Activated T-helper 2 cell treated with anti-CD3 and anti-CD28 coated beads, Interferon-gamma antibody, Interleukin-2, Interleukin-4, amounts not matched to agents 10 μg/mL and 5 μg/mL and 100 μg/mL, durations not matched to agents 14 hours and 24 hours and 36 hours (primary cell): ENCODE measurements at regions not wholly inside any gene's neighbourhood (a gene's known extent, or its start where the extent isn't known, plus 50 kb on each side); places are given as distances from the start of the nearest gene placed in this dataset.

Experiments used
- DNase-seq: peaks from one replicate; pipeline ENCODE4 v3.0.0; 2021; ENCODE audit warnings: low spot score
- H3K27ac Mint-ChIP-seq: one replicate; pipeline ENCODE4 v1.8.0; 2021; ENCODE audit warnings: mixed read lengths
- H3K27me3 Mint-ChIP-seq: one replicate; pipeline ENCODE4 v1.8.0; 2021; ENCODE audit warnings: low read depth, mixed read lengths
- H3K36me3 Mint-ChIP-seq: one replicate; pipeline ENCODE4 v1.8.0; 2021; ENCODE audit warnings: low read depth, mixed read lengths
- H3K4me1 Mint-ChIP-seq: one replicate; pipeline ENCODE4 v1.8.0; 2021; ENCODE audit warnings: low read depth, mixed read lengths
- H3K4me3 Mint-ChIP-seq: one replicate; pipeline ENCODE4 v1.8.0; 2021; ENCODE audit warnings: low read depth, mild to moderate bottlenecking, moderate library complexity, mixed read lengths
- H3K9me3 Mint-ChIP-seq: one replicate; pipeline ENCODE4 v1.8.0; 2021; ENCODE audit warnings: mixed read lengths
- intact Hi-C: fragments of 100-400 bp; cut with micrococcal nuclease; formaldehyde crosslinking; loops from one replicate; pipeline ENCODE4 v1.15.1; 2023

DNA sequence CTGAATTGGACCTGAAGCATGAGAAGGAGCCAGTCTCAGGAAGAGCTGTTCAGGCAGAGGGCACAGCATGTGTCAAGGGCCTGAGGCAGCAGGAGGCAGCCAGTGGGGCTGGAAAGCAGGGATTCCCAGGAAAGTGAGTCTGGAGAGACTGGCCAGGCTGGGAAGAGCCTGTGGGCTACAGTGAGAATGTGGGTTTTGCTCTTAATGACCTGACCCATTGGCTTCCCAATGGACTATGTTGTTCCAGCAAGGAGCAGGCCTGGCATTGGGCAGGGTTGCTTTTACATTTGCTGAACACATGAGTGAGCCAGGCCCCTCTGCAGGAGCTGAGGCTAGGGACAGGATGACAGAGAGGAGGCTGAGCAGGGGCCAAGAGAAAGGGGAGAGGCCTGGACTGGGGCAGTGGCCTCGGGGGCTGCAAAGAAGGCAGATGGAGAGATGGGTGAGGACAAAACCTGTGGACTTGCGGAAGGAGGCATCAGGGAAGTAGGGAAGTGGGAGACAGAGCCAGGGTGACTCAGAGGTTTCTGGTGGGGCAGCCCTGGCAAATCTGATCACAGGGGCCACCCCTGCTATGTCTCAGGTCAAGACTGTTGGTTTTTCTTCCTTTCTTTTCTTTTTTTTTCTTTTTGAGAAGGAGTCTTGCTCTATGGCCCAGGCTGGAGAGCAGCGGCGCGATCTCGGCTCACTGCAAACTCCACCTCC lies 65.9 kb upstream of the NEK6 start:
- Mint-ChIP-seq H3K27ac (no peak overlapping the region), H3K36me3 (peaks cover 14% of the 10 kb centered on the region), H3K4me3 (no peak overlapping the region), H3K9me3 (peaks cover 24% of the 10 kb centered on the region), H3K27me3 (peaks cover 4% of the 10 kb centered on the region), H3K4me1 (peaks cover 14% of the 10 kb centered on the region)
- intact Hi-C loops, result no loop called here
- no peak for DNase-seq

DNA sequence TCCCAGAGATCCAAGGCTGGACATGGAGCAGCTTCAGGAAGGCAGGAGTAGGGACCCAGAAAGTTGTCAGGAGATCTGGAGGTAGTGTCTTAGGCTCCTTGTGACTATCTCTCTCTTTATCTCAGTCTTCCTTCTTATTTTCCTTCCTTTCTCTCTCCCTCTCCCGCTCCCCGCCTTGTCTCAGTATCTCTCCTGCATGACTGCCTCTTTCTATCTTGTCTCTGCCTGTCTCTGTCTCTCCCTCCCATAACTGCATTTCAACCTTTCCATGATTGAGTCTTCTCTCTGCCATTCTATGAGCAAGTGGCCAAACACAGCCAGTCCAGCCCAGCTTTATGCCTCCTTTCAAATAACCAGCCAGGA lies 61.0 kb upstream of the NEK6 start:
- Mint-ChIP-seq H3K4me3 (no peak overlapping the region), H3K4me1 (peaks cover 44% of the 10 kb centered on the region), H3K27ac (no peak overlapping the region), H3K36me3 (peaks cover 17% of the 10 kb centered on the region), H3K9me3 (peaks cover 27% of the 10 kb centered on the region), H3K27me3 (no peaks in the 10 kb centered on the region)
- DNase-seq, result no peak
- intact Hi-C loops, result no loop called here

- no peak overlapping the region for H3K4me3 Mint-ChIP-seq
- peaks cover 17% of the 10 kb centered on the region for H3K36me3 Mint-ChIP-seq
- peaks cover 46% of the 10 kb centered on the region for H3K4me1 Mint-ChIP-seq
- peak overlapping the region; percentile 40 for H3K27ac Mint-ChIP-seq
- H3K27me3 Mint-ChIP-seq, result no peaks in the 10 kb centered on the region
- intact Hi-C loops, result no loop called here
- no peak for DNase-seq
- H3K9me3 Mint-ChIP-seq, result peaks cover 27% of the 10 kb centered on the region
These were observed 60.3 kb upstream of the NEK6 start for GRCh38 chr9:124197177-124198095.

GRCh38 chr9:124198331-124198730 lies 59.4 kb upstream of the NEK6 start:
- H3K27ac Mint-ChIP-seq, result no peak overlapping the region
- H3K4me3 Mint-ChIP-seq, result no peak overlapping the region
- H3K27me3 Mint-ChIP-seq, result no peaks in the 10 kb centered on the region
- peaks cover 27% of the 10 kb centered on the region for H3K9me3 Mint-ChIP-seq
- H3K4me1 Mint-ChIP-seq, result peaks cover 49% of the 10 kb centered on the region
- intact Hi-C loops, result no loop called here
- no peak for DNase-seq
- peaks cover 17% of the 10 kb centered on the region for H3K36me3 Mint-ChIP-seq

- no peak overlapping the region for H3K27ac Mint-ChIP-seq
- peaks cover 18% of the 10 kb centered on the region for H3K36me3 Mint-ChIP-seq
- H3K4me1 Mint-ChIP-seq, result peaks cover 55% of the 10 kb centered on the region
- H3K27me3 Mint-ChIP-seq, result no peaks in the 10 kb centered on the region
- DNase-seq, result no peak
- H3K9me3 Mint-ChIP-seq, result peaks cover 24% of the 10 kb centered on the region
- no peak overlapping the region for H3K4me3 Mint-ChIP-seq
- intact Hi-C loops, result no loop called here
These were observed 58.8 kb upstream of the NEK6 start for GRCh38 chr9:124198948-124199347.

DNA sequence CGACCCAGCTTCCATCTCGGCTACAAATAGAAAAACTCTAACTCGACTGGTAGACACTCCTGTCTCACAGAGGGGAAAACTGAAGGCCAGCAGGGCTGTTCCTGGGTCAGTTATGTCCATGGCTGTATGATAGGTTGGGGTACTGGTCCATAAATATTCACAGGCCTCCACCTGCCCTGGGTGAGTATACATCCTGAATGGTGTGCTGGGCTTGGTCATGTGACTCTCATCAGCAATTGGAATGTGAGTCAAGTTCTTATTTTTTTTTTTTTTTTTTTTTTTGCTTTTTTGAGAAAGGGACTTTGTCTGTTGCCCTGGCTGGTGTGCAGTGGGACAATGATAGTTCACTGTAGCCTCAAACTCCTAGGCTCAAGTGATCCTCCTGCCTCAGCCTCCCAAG lies 58.3 kb upstream of the NEK6 start:
- intact Hi-C loops, result no loop called here
- DNase-seq, result no peak
- H3K27ac Mint-ChIP-seq, result no peak overlapping the region
- peaks cover 20% of the 10 kb centered on the region for H3K36me3 Mint-ChIP-seq
- H3K4me1 Mint-ChIP-seq, result peaks cover 58% of the 10 kb centered on the region
- H3K4me3 Mint-ChIP-seq, result no peak overlapping the region
- no peaks in the 10 kb centered on the region for H3K27me3 Mint-ChIP-seq
- H3K9me3 Mint-ChIP-seq, result peaks cover 22% of the 10 kb centered on the region

GRCh38 chr9:124202447-124202971 lies 55.2 kb upstream of the NEK6 start:
- H3K4me3 Mint-ChIP-seq, result peak overlapping the region; percentile 82
- intact Hi-C loops, result loop anchor here (1.0 to 10.0 kb wide), 8 partner anchors 9 to 275 kb away; partner anchors contain the start of gene PSMB7
- peaks cover 78% of the 10 kb centered on the region for H3K4me1 Mint-ChIP-seq
- H3K27ac Mint-ChIP-seq, result peak overlapping the region; percentile 93
- H3K27me3 Mint-ChIP-seq, result no peaks in the 10 kb centered on the region
- H3K9me3 Mint-ChIP-seq, result peaks cover 7% of the 10 kb centered on the region
- H3K36me3 Mint-ChIP-seq, result peaks cover 24% of the 10 kb centered on the region
- peak; percentile 85 for DNase-seq

DNA sequence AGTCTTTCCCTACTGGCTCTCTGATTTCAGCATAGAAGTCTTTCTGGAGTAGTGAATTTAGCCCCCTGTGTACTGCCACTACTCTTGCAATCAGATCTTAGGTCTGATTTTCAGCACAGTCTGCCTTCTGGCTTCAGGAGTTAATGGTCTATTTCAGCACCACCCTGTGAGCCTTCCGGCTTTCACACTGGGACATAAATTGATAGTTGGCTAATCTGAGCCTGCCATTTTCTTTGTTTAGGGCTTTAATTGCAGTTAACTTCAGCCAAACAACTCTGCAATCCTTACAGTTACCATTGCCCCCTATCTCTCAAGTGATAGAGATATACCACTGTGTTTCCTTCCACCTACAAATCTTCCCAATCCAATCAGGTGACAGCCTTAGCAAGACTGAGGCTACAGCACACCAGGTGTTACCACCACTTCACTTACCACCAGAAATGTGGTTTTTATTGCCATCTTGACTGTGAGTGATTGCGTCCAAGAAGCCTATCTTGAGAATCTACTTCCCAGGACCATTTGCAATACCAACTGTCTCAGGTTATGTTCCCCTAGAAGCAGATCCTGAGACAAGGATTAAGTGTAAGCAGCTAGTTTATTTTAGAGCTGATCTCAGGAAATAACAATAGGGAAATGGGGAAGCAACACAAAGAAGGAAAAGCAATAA lies 51.9 kb upstream of the NEK6 start:
- peaks cover 79% of the 10 kb centered on the region for H3K4me1 Mint-ChIP-seq
- no peak overlapping the region for H3K4me3 Mint-ChIP-seq
- H3K27ac Mint-ChIP-seq, result no peak overlapping the region
- intact Hi-C loops, result loop anchor here (10.0 kb wide), 1 partner anchor 209 kb away; the partner anchor contains the start of gene PSMB7
- H3K9me3 Mint-ChIP-seq, result peaks cover 7% of the 10 kb centered on the region
- no peak for DNase-seq
- peaks cover 32% of the 10 kb centered on the region for H3K36me3 Mint-ChIP-seq
- H3K27me3 Mint-ChIP-seq, result no peaks in the 10 kb centered on the region

DNA sequence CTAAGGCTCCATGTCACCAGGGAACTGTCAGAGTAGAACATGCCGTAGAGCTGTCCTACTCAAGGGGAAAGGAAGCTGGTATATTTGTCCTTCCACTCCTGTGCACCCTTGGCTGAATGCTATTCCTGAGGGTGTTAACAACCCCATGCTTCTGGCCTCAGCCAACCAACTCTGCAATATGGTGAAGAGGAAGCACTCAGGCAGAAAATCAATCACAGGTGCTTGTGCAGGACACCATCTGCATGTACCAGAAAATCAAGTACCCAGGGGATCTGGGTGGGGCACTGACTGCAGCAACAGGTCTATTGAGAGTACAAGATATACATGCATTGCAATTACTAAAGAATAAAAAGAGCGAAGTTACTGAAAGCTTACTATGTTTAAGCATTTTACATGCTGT lies 51.4 kb upstream of the NEK6 start:
- Mint-ChIP-seq H3K27ac (no peak overlapping the region), H3K36me3 (peaks cover 32% of the 10 kb centered on the region), H3K27me3 (no peaks in the 10 kb centered on the region), H3K9me3 (peaks cover 7% of the 10 kb centered on the region), H3K4me3 (no peak overlapping the region), H3K4me1 (peaks cover 80% of the 10 kb centered on the region)
- intact Hi-C loops, result loop anchor here (10.0 kb wide), 1 partner anchor 208 kb away; the partner anchor contains the start of gene PSMB7
- no peak for DNase-seq
